Esophagus muscularis mucosa (tissue), 4 donors: ENCODE measurements at regions not wholly inside any gene's neighbourhood (a gene's known extent, or its start where the extent isn't known, plus 50 kb on each side); places are given as distances from the start of the nearest gene placed in this dataset.
"Not testable (repeated sequence)": the region's sequence is repeated elsewhere in the genome, so short reads cannot be mapped to it uniquely, and the experiment has no call there.

Experiments
- DNase-seq: peaks from one replicate; pipeline ENCODE4 v3.0.0-alpha.2; 2017; ENCODE audit errors: extremely low spot score
- H3K27ac ChIP-seq, 4 donors: fragments of 200-600 bp; sonication (generic); replicated peaks in 1 of 4; 1 replicate in 3 of 4; 2 replicates in 1 of 4; pipeline ENCODE4 v1.5.1; 2016 to 2019; ENCODE audit warnings: mild to moderate bottlenecking in 1 of 4
- H3K27me3 ChIP-seq, 4 donors: fragments of 200-600 bp; sonication (generic); one replicate each; pipeline versions ENCODE4 v1.5.1 to v1.6.0; 2016 to 2019
- H3K36me3 ChIP-seq, 4 donors: fragments of 200-600 bp; sonication (generic); one replicate each; pipeline ENCODE4 v1.5.1; 2016 to 2019
- H3K4me1 ChIP-seq, 4 donors: fragments of 200-600 bp; sonication (generic); one replicate each; pipeline ENCODE4 v1.5.1; 2016 to 2019
- H3K4me3 ChIP-seq, 4 donors: fragments of 200-600 bp; sonication (generic); 1 replicate in 2 of 4; 2 replicates in 2 of 4; pipeline ENCODE4 v1.5.1; 2016 to 2019; ENCODE audit warnings: mild to moderate bottlenecking in 4 of 4, moderate library complexity in 1 of 4
- H3K9me3 ChIP-seq, 4 donors: fragments of 200-600 bp; sonication (generic); 1 replicate in 3 of 4; 2 replicates in 1 of 4; pipeline ENCODE4 v1.5.1; 2016 to 2019
- CTCF ChIP-seq, 3 experiments: fragments of 200-600 bp in 2 of 3; fragments of 450-650 bp in 1 of 3; sonication (generic) in 2 of 3; IDR thresholded peaks; one replicate each; pipeline ENCODE4 v1.5.1; 2017 to 2019; ENCODE audit warnings: antibody characterized with exemption in 3 of 3, mild to moderate bottlenecking in 2 of 3, moderate library complexity in 1 of 3
- EP300 ChIP-seq: sonication (generic); formaldehyde crosslinking; IDR thresholded peaks from one replicate; pipeline ENCODE4 v1.6.1; 2017; ENCODE audit warnings: antibody characterized with exemption
- POLR2A ChIP-seq: fragments of 450-650 bp; IDR thresholded peaks from one replicate; pipeline ENCODE4 v1.6.1; 2017; ENCODE audit warnings: antibody characterized with exemption, moderate library complexity, mild to moderate bottlenecking, low read depth
- POLR2AphosphoS5 ChIP-seq, 2 donors: sonication (generic); formaldehyde crosslinking; IDR thresholded peaks; one replicate each; pipeline ENCODE4 v1.6.1; 2017; ENCODE audit warnings: antibody characterized with exemption in 2 of 2
- WGBS: methylation state at CpG from one replicate; pipeline ENCODE4 v1.1.5; 2018; 5-methylcytosine and 5-hydroxymethylcytosine counted together
- intact Hi-C: fragments of 100-400 bp; cut with DNase I; formaldehyde crosslinking; loops from one replicate; pipeline ENCODE4 v1.15.1; 2023

- no peak for TF ChIP-seq EP300
- TF ChIP-seq POLR2A: no peak
- peak; percentile 12 to 15 for TF ChIP-seq POLR2AphosphoS5 (IDR thresholded peaks at IDR 0.05)
- TF ChIP-seq CTCF (IDR thresholded peaks at IDR 0.05): no peak
- Histone ChIP-seq H3K27ac (peak overlapping the region; percentile 40 to 71 (median 58)), H3K27me3 (no peaks in the 10 kb centered on the region), H3K4me1 (peaks cover 3 to 40% (median 32%) of the 10 kb centered on the region in 4 donors), H3K4me3 (no peak overlapping the region), H3K36me3 (no peaks in the 10 kb centered on the region), H3K9me3 (no peaks in the 10 kb centered on the region)
- WGBS: 48% methylated on average over 1 of the region's 1 CpG
- intact Hi-C loops: no loop called here
- no peak for DNase-seq
Measured at GRCh38 chr5:110002652-110003051, 312.9 kb downstream of the MAN2A1 start.

DNA sequence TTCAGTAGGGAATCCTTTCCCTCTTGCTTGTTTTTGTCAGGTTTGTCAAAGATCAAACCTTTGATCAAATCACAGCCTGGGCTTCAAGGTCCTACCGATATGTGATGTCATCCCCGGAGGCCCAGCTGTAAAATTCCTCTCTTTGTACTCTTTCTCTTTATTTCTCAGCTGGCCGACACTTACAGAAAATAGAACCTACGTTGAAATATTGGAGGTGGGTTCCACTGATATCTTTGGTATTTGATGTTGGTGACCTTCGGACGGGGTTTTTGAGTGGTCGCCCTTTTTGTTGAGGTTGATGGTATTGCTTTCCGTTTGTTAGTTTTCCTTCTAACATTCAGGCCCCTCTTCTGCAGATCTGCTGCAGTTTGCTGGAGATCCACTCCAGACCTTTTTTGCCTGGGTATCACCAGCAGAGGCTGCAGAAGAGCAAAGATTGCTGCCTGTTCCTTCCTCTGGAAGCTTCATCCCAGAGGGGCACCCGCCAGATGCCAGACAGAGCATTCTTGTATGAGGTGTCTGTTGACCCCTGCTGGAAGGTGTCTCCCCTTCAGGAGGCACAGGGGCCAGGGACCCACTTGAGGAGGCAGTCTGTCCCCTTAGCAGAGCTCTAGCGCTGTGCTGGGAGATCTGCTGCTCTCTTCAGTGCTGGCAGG is 316.3 kb downstream of the MAN2A1 start:
- DNase-seq, intact Hi-C loops, H3K4me3 ChIP-seq, H3K27ac ChIP-seq, H3K9me3 ChIP-seq, H3K27me3 ChIP-seq, H3K36me3 ChIP-seq: not testable (repeated sequence)
- WGBS: 95% methylated on average over 9 of the region's 10 CpGs
- H3K4me1 ChIP-seq: peaks cover 0 to 19% (median 13%) of the 10 kb centered on the region in 4 donors

DNA sequence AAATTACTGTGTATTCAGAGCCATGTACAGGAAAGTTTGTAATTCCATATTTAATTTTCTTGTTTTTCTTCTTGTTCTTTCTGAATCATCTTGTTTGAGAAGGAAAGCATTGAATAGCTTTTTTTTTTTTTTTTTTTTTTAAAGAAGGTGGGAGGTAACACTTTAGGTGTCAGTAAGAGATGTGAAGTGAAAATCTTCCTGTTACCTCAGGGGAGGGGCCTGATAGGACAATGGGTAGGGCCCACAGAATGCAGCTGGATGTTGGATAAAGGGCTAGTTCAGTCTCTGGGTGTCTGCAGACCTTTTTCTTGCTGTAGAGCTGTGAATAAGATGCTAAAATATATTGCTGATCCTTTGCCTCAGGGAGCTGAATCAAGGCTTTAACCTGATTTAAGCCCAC is 317.4 kb downstream of the MAN2A1 start:
- Histone ChIP-seq H3K4me3 (no peak overlapping the region), H3K9me3 (no peaks in the 10 kb centered on the region), H3K27me3 (no peaks in the 10 kb centered on the region), H3K4me1 (peaks cover 0 to 10% (median 7%) of the 10 kb centered on the region in 4 donors), H3K36me3 (no peaks in the 10 kb centered on the region), H3K27ac (no peak overlapping the region)
- TF ChIP-seq CTCF (IDR thresholded peaks at IDR 0.05) (no peak), POLR2A (no peak), EP300 (no peak), POLR2AphosphoS5 (IDR thresholded peaks at IDR 0.05) (no peak)
- intact Hi-C loops: no loop called here
- no peak for DNase-seq

DNA sequence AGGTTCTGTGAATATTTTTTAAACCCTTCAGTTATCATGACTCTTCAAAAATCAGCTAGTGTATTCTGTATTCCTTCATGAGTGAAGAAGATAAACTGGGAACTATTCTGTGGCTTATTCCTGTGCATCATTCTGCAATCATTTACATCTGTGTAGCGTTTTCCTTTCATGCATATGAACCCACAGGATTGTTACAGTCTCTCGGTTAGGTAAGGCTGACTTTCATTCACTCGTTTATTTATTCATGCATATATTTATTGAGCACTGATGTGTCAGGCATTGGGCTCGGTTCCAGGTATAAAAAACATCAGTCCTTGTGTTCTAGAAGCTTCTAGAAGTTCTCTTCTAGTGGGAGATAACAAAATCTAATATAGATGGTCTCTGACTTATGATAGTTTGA is 318.4 kb downstream of the MAN2A1 start:
- H3K4me3 ChIP-seq: no peak overlapping the region
- peaks cover 0 to under 1% (median 0%) of the 10 kb centered on the region in 4 donors for H3K4me1 ChIP-seq
- no peaks in the 10 kb centered on the region for H3K9me3 ChIP-seq
- DNase-seq: no peak
- H3K27me3 ChIP-seq: no peaks in the 10 kb centered on the region
- H3K36me3 ChIP-seq: no peaks in the 10 kb centered on the region
- H3K27ac ChIP-seq: no peak overlapping the region
- WGBS: 70% methylated on average over 4 of the region's 4 CpGs
- intact Hi-C loops: no loop called here
- TF ChIP-seq POLR2A (no peak), CTCF (IDR thresholded peaks at IDR 0.05) (no peak)

DNA sequence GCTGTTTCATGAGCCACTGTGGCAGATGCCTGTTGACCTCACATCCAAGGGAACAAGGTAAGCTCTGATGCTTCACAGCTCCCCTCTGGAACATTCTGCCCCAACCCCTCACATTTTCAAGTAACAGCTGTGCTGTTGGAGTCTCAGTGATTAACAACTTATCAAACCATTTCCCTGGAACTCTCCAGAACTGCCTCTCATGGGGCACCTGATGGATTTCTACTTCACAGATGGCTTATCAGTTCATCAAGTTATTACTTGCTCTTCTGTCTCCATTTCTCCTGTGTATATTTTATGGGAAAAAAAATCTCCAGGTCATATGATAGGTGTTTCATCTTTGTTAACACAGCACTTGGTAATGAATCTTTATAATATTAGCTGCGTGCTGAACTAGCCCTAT is 322.4 kb downstream of the MAN2A1 start:
- 72% methylated on average over 1 of the region's 1 CpG for WGBS
- DNase-seq: no peak
- Histone ChIP-seq H3K4me1 (no peaks in the 10 kb centered on the region), H3K9me3 (no peaks in the 10 kb centered on the region), H3K36me3 (no peaks in the 10 kb centered on the region), H3K27ac (no peak overlapping the region), H3K27me3 (no peaks in the 10 kb centered on the region), H3K4me3 (no peak overlapping the region)
- intact Hi-C loops: no loop called here
- no peak for TF ChIP-seq CTCF (IDR thresholded peaks at IDR 0.05)
